ENCODE measurements at regions not wholly inside any gene's neighbourhood (a gene's known extent, or its start where the extent isn't known, plus 50 kb on each side); places are given as distances from the start of the nearest gene placed in this dataset.

GRCh38 chr17:6218333-6218732, 148.2 kb downstream of the WSCD1 start:
- ATAC-seq (no peak), DNase-seq (ENCODE audit: low spot score) (no peak)

- ATAC-seq (no peak), DNase-seq (ENCODE audit: low spot score) (no peak)
Observed at GRCh38 chr17:6215071-6216035, 145.2 kb downstream of the WSCD1 start.

GRCh38 chr17:6213859-6214258, 143.7 kb downstream of the WSCD1 start:
- ATAC-seq (no peak), DNase-seq (ENCODE audit: low spot score) (no peak)

GRCh38 chr17:6212766-6213165, 142.6 kb downstream of the WSCD1 start:
- no peak for ATAC-seq
- no peak for DNase-seq (ENCODE audit: low spot score)

- no peak for DNase-seq (ENCODE audit: low spot score)
- ATAC-seq, result no peak
Observed at GRCh38 chr17:6209829-6210228, 139.7 kb downstream of the WSCD1 start.

GRCh38 chr17:6208608-6209180, 138.5 kb downstream of the WSCD1 start:
- ATAC-seq, result no peak
- DNase-seq (ENCODE audit: low spot score), result no peak

- DNase-seq (ENCODE audit: low spot score), result no peak
- no peak for ATAC-seq
Observed at GRCh38 chr17:6205525-6205924, 135.3 kb downstream of the WSCD1 start.

GRCh38 chr17:6205033-6205432, 134.9 kb downstream of the WSCD1 start:
- ATAC-seq, result no peak

GRCh38 chr17:6204203-6204722, 134.1 kb downstream of the WSCD1 start:
- ATAC-seq (no peak), DNase-seq (ENCODE audit: low spot score) (no peak)

More at GRCh38 chr17:6205033-6205432, 134.9 kb downstream of the WSCD1 start:
- no peak for DNase-seq (ENCODE audit: low spot score)

- ATAC-seq, result no peak
Observed at GRCh38 chr17:6196355-6196754, 126.2 kb downstream of the WSCD1 start.

GRCh38 chr17:6195123-6195522, 124.9 kb downstream of the WSCD1 start:
- ATAC-seq, result no peak
- no peak for DNase-seq (ENCODE audit: low spot score)

More at GRCh38 chr17:6196355-6196754, 126.2 kb downstream of the WSCD1 start:
- no peak for DNase-seq (ENCODE audit: low spot score)

- ATAC-seq, result peak; percentile 53
Observed at GRCh38 chr17:6191405-6192324, 121.5 kb downstream of the WSCD1 start.

GRCh38 chr17:6187836-6188235, 117.7 kb downstream of the WSCD1 start:
- DNase-seq (ENCODE audit: low spot score) (no peak), ATAC-seq (no peak)

More at GRCh38 chr17:6191405-6192324, 121.5 kb downstream of the WSCD1 start:
- DNase-seq (ENCODE audit: low spot score), result no peak

GRCh38 chr17:6186998-6187397, 116.8 kb downstream of the WSCD1 start:
- ATAC-seq (no peak), DNase-seq (ENCODE audit: low spot score) (no peak)

- ATAC-seq (no peak), DNase-seq (ENCODE audit: low spot score) (no peak)
Observed at GRCh38 chr17:6184508-6184907, 114.3 kb downstream of the WSCD1 start.

- peak; percentile 68 for ATAC-seq
- no peak for DNase-seq (ENCODE audit: low spot score)
Observed at GRCh38 chr17:6179017-6179416, 108.8 kb downstream of the WSCD1 start.

- no peak for DNase-seq (ENCODE audit: low spot score)
Observed at GRCh38 chr17:6177941-6178694, 107.9 kb downstream of the WSCD1 start.

More at GRCh38 chr17:6177941-6178694, 107.9 kb downstream of the WSCD1 start:
- peak; percentile 16 for ATAC-seq
